CD14-positive monocyte (primary cell): ENCODE measurements at regions not wholly inside any gene's neighbourhood (a gene's known extent, or its start where the extent isn't known, plus 50 kb on each side); places are given as distances from the start of the nearest gene placed in this dataset.
"Not testable (repeated sequence)": the region's sequence is repeated elsewhere in the genome, so short reads cannot be mapped to it uniquely, and the experiment has no call there.

Source experiments
- DNase-seq, 3 donors: peaks; one replicate each; pipeline ENCODE4 v3.0.0-alpha.2; 2011 to 2022
- H2AFZ ChIP-seq: 2 replicates; pipeline ENCODE4 v1.6.0; 2012; ENCODE audit warnings: mild to moderate bottlenecking, low read depth, low read length, inconsistent platforms; ENCODE audit not compliant: insufficient read depth, poor library complexity, severe bottlenecking
- H3K27ac ChIP-seq, 2 donors: 1 replicate in 1 of 2; 2 replicates in 1 of 2; pipeline ENCODE4 v1.5.1; 2012 to 2013; ENCODE audit warnings: low read length in 2 of 2, control low read depth in 1 of 2, inconsistent platforms in 1 of 2, low read depth in 1 of 2, mild to moderate bottlenecking in 1 of 2
- H3K27me3 ChIP-seq, 2 donors: one replicate each; pipeline versions ENCODE4 v1.6.0 to v1.6.1; 2011 to 2013; ENCODE audit warnings: low read length in 2 of 2; ENCODE audit not compliant: control insufficient read depth in 2 of 2, insufficient read depth in 2 of 2
- H3K36me3 ChIP-seq, 2 donors: replicated peaks in 1 of 2; 1 replicate in 1 of 2; 2 replicates in 1 of 2; pipeline versions ENCODE4 v1.5.1 to v1.6.1; 2012 to 2013; ENCODE audit warnings: low read length in 2 of 2, control low read depth in 1 of 2, inconsistent platforms in 1 of 2, mild to moderate bottlenecking in 1 of 2; ENCODE audit not compliant: insufficient read depth in 2 of 2, control insufficient read depth in 1 of 2
- H3K4me1 ChIP-seq, 2 donors: 1 replicate in 1 of 2; 2 replicates in 1 of 2; pipeline versions ENCODE4 v1.5.1 to v1.6.1; 2012 to 2013; ENCODE audit warnings: low read length in 2 of 2, control low read depth in 1 of 2, inconsistent platforms in 1 of 2, mild to moderate bottlenecking in 1 of 2, moderate library complexity in 1 of 2; ENCODE audit not compliant: insufficient read depth in 2 of 2, control insufficient read depth in 1 of 2
- H3K4me2 ChIP-seq: replicated peaks from 2 replicates; pipeline ENCODE3; 2012; ENCODE audit warnings: low read length, moderate library complexity, mild to moderate bottlenecking; ENCODE audit not compliant: poor library complexity, severe bottlenecking; ENCODE audit errors: extremely low read depth
- H3K4me3 ChIP-seq, 3 experiments: fragments of 200-600 bp in 1 of 3; sonication (generic) in 1 of 3; replicated peaks in 1 of 3; 1 replicate in 2 of 3; 2 replicates in 1 of 3; pipeline ENCODE4 v1.5.1; 2011 to 2013; ENCODE audit warnings: low read length in 3 of 3, mild to moderate bottlenecking in 3 of 3, control low read depth in 2 of 3, low read depth in 2 of 3, inconsistent platforms in 1 of 3, moderate library complexity in 1 of 3
- H3K79me2 ChIP-seq: 2 replicates; pipeline ENCODE4 v1.6.0; 2012; ENCODE audit warnings: mild to moderate bottlenecking, control low read depth, inconsistent platforms, low read length, moderate library complexity; ENCODE audit not compliant: insufficient read depth
- H3K9ac ChIP-seq: 2 replicates; pipeline ENCODE4 v1.6.0; 2017; ENCODE audit warnings: low read length, mild to moderate bottlenecking; ENCODE audit not compliant: insufficient read depth, poor library complexity, severe bottlenecking
- H3K9me3 ChIP-seq, 2 donors: replicated peaks in 1 of 2; 1 replicate in 1 of 2; 2 replicates in 1 of 2; pipeline versions ENCODE4 v1.5.1 to v1.6.1; 2012 to 2013; ENCODE audit warnings: low read length in 2 of 2, control low read depth in 1 of 2; ENCODE audit not compliant: control insufficient read depth in 1 of 2, insufficient read depth in 1 of 2
- H4K20me1 ChIP-seq: 2 replicates; pipeline ENCODE4 v1.6.0; 2012; ENCODE audit warnings: mild to moderate bottlenecking, low read length, control low read depth, moderate library complexity; ENCODE audit not compliant: insufficient read depth
- H3K27ac Mint-ChIP-seq, 7 donors: one replicate each; pipeline ENCODE4 v1.8.0; 2020; ENCODE audit warnings: mild to moderate bottlenecking in 7 of 7, mixed read lengths in 7 of 7, moderate library complexity in 6 of 7, inconsistent platforms in 2 of 7
- H3K27me3 Mint-ChIP-seq, 3 donors: one replicate each; pipeline ENCODE4 v1.8.0; 2021 to 2022; ENCODE audit warnings: low read depth in 3 of 3, mild to moderate bottlenecking in 3 of 3, mixed read lengths in 3 of 3, moderate library complexity in 3 of 3, inconsistent platforms in 1 of 3
- H3K36me3 Mint-ChIP-seq, 2 donors: one replicate each; pipeline ENCODE4 v1.8.0; 2020; ENCODE audit warnings: mixed read lengths in 2 of 2, inconsistent platforms in 1 of 2, mild to moderate bottlenecking in 1 of 2
- H3K4me1 Mint-ChIP-seq: one replicate; pipeline ENCODE4 v1.8.0; 2020; ENCODE audit warnings: mild to moderate bottlenecking, mixed read lengths
- H3K4me3 Mint-ChIP-seq, 2 donors: one replicate each; pipeline ENCODE4 v1.8.0; 2020; ENCODE audit warnings: mild to moderate bottlenecking in 2 of 2, mixed read lengths in 2 of 2, moderate library complexity in 1 of 2
- H3K9me3 Mint-ChIP-seq, 7 donors: one replicate each; pipeline ENCODE4 v1.8.0; 2020 to 2022; ENCODE audit warnings: mixed read lengths in 7 of 7, mild to moderate bottlenecking in 6 of 7, moderate library complexity in 6 of 7, inconsistent platforms in 2 of 7
- WGBS: methylation state at CpG from one replicate; pipeline ENCODE4 v1.1.5; 2013; ENCODE audit warnings: missing lambda C conversion rate; ENCODE audit not compliant: insufficient coverage; 5-methylcytosine and 5-hydroxymethylcytosine counted together
- intact Hi-C, 2 donors: fragments of 100-400 bp; cut with micrococcal nuclease; formaldehyde crosslinking; loops; one replicate each; pipeline versions ENCODE4 v1.15.0 to v1.15.1; 2023
- TF ChIP-seq, protein P1 (sequence below): fragments of 200-600 bp; IDR thresholded peaks from one replicate; pipeline ENCODE4 v1.8.0; 2022; ENCODE audit warnings: antibody characterized with exemption, mild to moderate bottlenecking

DNA sequence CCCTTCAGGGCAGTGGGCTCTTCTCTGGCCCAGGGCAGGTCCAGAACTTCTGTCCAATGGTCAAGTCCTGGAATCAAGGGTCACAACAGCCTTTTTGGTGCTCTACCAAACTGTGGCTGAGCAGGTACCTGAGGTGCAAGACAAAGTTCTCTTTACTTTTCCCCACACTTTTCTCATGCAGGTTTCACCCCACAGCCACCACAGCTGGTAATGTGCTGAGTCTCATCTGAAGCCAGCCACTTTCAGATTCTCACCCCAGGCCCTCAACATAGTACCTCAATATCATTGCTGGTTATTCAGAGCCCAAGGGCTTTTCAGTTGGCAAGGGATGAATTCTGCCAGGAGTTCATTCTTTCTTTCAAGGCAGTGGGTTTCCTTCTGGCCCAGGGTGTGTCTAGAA is 426.0 kb downstream of the TECRL start:
- no peak overlapping the region for H2AFZ ChIP-seq
- Mint-ChIP-seq H3K9me3 (peaks cover 1 to 11% (median 3%) of the 10 kb centered on the region in 7 donors), H3K4me3 (no peak overlapping the region), H3K27ac (no peak overlapping the region), H3K4me1 (no peaks in the 10 kb centered on the region), H3K27me3 (no peaks in the 10 kb centered on the region), H3K36me3 (no peaks in the 10 kb centered on the region)
- H3K4me2 ChIP-seq, result no peak overlapping the region
- no peak overlapping the region for H3K4me3 ChIP-seq
- TF ChIP-seq, protein P1, sequence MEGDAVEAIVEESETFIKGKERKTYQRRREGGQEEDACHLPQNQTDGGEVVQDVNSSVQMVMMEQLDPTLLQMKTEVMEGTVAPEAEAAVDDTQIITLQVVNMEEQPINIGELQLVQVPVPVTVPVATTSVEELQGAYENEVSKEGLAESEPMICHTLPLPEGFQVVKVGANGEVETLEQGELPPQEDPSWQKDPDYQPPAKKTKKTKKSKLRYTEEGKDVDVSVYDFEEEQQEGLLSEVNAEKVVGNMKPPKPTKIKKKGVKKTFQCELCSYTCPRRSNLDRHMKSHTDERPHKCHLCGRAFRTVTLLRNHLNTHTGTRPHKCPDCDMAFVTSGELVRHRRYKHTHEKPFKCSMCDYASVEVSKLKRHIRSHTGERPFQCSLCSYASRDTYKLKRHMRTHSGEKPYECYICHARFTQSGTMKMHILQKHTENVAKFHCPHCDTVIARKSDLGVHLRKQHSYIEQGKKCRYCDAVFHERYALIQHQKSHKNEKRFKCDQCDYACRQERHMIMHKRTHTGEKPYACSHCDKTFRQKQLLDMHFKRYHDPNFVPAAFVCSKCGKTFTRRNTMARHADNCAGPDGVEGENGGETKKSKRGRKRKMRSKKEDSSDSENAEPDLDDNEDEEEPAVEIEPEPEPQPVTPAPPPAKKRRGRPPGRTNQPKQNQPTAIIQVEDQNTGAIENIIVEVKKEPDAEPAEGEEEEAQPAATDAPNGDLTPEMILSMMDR, result no peak
- H4K20me1 ChIP-seq, result no peaks in the 10 kb centered on the region
- no peak overlapping the region for H3K27ac ChIP-seq
- no peaks in the 10 kb centered on the region for H3K79me2 ChIP-seq
- no peak overlapping the region for H3K9ac ChIP-seq
- no peak for DNase-seq
- no peaks in the 10 kb centered on the region for H3K4me1 ChIP-seq
- intact Hi-C loops, result no loop called here
- peaks cover 4 to 9% of the 10 kb centered on the region in 2 donors for H3K9me3 ChIP-seq
- H3K36me3 ChIP-seq, result no peaks in the 10 kb centered on the region
- H3K27me3 ChIP-seq, result no peaks in the 10 kb centered on the region

DNA sequence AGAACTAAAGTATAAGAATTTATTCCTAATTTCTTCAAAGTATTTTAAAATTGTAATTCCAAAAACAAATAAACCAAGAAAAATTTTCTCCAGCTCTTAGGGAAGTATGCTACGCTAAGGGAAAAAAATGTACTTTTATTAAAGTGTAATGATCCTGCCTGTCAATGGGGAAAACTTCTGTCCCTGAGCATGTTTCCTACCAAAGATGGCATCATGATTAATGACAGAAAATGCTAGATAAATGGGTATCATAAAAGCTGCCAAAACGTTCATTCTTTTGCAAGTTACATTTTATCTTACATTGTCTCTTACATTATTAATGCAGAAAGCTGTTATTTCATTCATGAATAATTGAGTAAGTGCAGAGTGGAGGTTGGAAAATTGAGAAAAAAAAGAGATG is 443.4 kb downstream of the TECRL start:
- TF ChIP-seq, protein P1, result no peak
- Histone ChIP-seq H3K4me1 (no peaks in the 10 kb centered on the region), H3K9ac (no peak overlapping the region), H3K9me3 (peaks cover 0 to 5% of the 10 kb centered on the region in 2 donors), H3K4me3 (no peak overlapping the region), H4K20me1 (no peaks in the 10 kb centered on the region), H3K36me3 (no peaks in the 10 kb centered on the region), H3K27me3 (no peaks in the 10 kb centered on the region), H3K4me2 (no peak overlapping the region), H3K79me2 (no peaks in the 10 kb centered on the region), H3K27ac (no peak overlapping the region), H2AFZ (no peak overlapping the region)
- Mint-ChIP-seq H3K27ac (no peak overlapping the region), H3K27me3 (no peaks in the 10 kb centered on the region), H3K4me1 (no peaks in the 10 kb centered on the region), H3K9me3 (peaks cover 0 to 5% (median 1%) of the 10 kb centered on the region in 7 donors), H3K4me3 (no peak overlapping the region), H3K36me3 (no peaks in the 10 kb centered on the region)
- intact Hi-C loops, result no loop called here
- WGBS, result no CpG with 5 or more reads among the region's 2 CpGs
- DNase-seq, result no peak

DNA sequence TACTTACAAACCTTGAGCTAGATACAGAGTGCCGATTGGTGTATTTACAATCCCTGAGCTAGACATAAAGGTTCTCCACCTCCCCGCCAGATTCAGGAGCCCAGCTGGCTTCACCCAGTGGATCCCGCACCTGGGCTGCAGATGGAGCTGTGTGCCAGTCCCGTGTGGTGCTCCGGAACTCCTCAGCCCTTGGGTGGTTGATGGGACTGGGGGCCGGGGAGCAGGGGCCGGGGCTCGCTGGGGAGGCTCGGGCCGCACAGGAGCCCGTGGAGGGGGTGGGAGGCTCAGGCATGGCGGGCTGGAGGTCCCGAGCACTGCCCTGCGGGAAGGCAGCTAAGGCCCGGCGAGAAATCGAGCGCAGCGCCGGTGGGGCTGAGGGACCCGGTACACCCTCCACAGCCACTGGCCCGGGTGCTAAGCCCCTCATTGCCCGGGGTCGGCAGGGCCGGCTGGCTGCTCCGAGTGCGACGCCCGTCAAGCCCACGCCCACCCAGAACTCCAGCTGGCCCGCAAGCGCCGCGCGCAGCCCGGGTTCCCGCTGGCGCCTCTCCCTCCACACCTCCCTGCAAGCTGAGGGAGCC is 466.5 kb downstream of the TECRL start:
- H3K27me3 ChIP-seq, H3K36me3 Mint-ChIP-seq, H3K4me1 Mint-ChIP-seq, H4K20me1 ChIP-seq, H3K27me3 Mint-ChIP-seq, H3K36me3 ChIP-seq, DNase-seq, H3K4me3 Mint-ChIP-seq, H3K79me2 ChIP-seq, H3K27ac ChIP-seq, H3K9me3 ChIP-seq, H3K27ac Mint-ChIP-seq, H3K4me3 ChIP-seq, H3K4me2 ChIP-seq, H3K9ac ChIP-seq, intact Hi-C loops, H3K9me3 Mint-ChIP-seq, H2AFZ ChIP-seq, H3K4me1 ChIP-seq: not testable (repeated sequence)
- WGBS, result 95% methylated on average over 18 of the region's 38 CpGs
